Fibroblast of lung (primary cell): ENCODE measurements at regions not wholly inside any gene's neighbourhood (a gene's known extent, or its start where the extent isn't known, plus 50 kb on each side); places are given as distances from the start of the nearest gene placed in this dataset.

ENCODE experiments used
- DNase-seq, 2 donors: peaks; one replicate each; pipeline versions ENCODE4 v3.0.0 to v3.0.0-alpha.2; 2010; ENCODE audit warnings: low read depth in 2 of 2
- H2AFZ ChIP-seq: 2 replicates; pipeline ENCODE4 v1.5.1; 2012; ENCODE audit warnings: low read length, control low read depth, inconsistent platforms
- H3K27ac ChIP-seq: 2 replicates; pipeline ENCODE4 v1.5.1; 2011; ENCODE audit warnings: low read length, control low read depth; ENCODE audit not compliant: insufficient read depth
- H3K27me3 ChIP-seq: 2 replicates; pipeline ENCODE4 v1.5.1; 2011; ENCODE audit warnings: mild to moderate bottlenecking, low read length; ENCODE audit not compliant: control insufficient read depth, insufficient read depth
- H3K36me3 ChIP-seq: 2 replicates; pipeline ENCODE4 v1.5.1; 2011; ENCODE audit warnings: low read length; ENCODE audit not compliant: control insufficient read depth, insufficient read depth
- H3K4me1 ChIP-seq: 2 replicates; pipeline ENCODE4 v1.5.1; 2011; ENCODE audit warnings: low read length; ENCODE audit not compliant: control insufficient read depth, insufficient read depth; ENCODE audit errors: extremely low read depth
- H3K4me2 ChIP-seq: 2 replicates; pipeline ENCODE4 v1.5.1; 2011; ENCODE audit warnings: low read length, control low read depth; ENCODE audit not compliant: insufficient read depth; ENCODE audit errors: extremely low read depth
- H3K4me3 ChIP-seq, 4 experiments: fragments of 200-600 bp in 1 of 4; sonication (generic) in 1 of 4; replicated peaks in 1 of 4; 2 replicates each; pipeline ENCODE4 v1.5.1; 2011 to 2016; ENCODE audit warnings: low read length in 4 of 4, low read depth in 3 of 4, mild to moderate bottlenecking in 3 of 4, control low read depth in 2 of 4, inconsistent platforms in 1 of 4, mixed read lengths in 1 of 4; ENCODE audit not compliant: insufficient read depth in 1 of 4; ENCODE audit errors: control extremely low read depth in 1 of 4
- H3K79me2 ChIP-seq: 2 replicates; pipeline ENCODE4 v1.5.1; 2012; ENCODE audit warnings: mild to moderate bottlenecking, low read length, inconsistent platforms; ENCODE audit not compliant: control insufficient read depth, insufficient read depth
- H3K9ac ChIP-seq: 2 replicates; pipeline ENCODE4 v1.5.1; 2011; ENCODE audit warnings: mild to moderate bottlenecking, low read length, control low read depth; ENCODE audit not compliant: insufficient read depth
- H3K9me3 ChIP-seq: 2 replicates; pipeline ENCODE4 v1.5.1; 2012; ENCODE audit warnings: low read depth, low read length; ENCODE audit not compliant: control insufficient read depth, insufficient read depth
- H4K20me1 ChIP-seq: 2 replicates; pipeline ENCODE4 v1.5.1; 2011; ENCODE audit warnings: low read length; ENCODE audit not compliant: control insufficient read depth, insufficient read depth; ENCODE audit errors: extremely low read depth
- CTCF ChIP-seq, 2 donors: IDR thresholded peaks in 1 of 2; conservative IDR thresholded peaks in 1 of 2; 1 replicate in 1 of 2; 2 replicates in 1 of 2; pipeline ENCODE4 v1.5.1; 2011 to 2012; ENCODE audit warnings: low read length in 2 of 2, control low read depth in 1 of 2, inconsistent platforms in 1 of 2, low read depth in 1 of 2, mild to moderate bottlenecking in 1 of 2
- EZH2 ChIP-seq: IDR thresholded peaks from 2 replicates; pipeline ENCODE4 v1.5.1; 2012; ENCODE audit warnings: low read length, control low read depth, mild to moderate bottlenecking; ENCODE audit errors: missing control alignments

GRCh38 chr9:81384911-81385310 is 304.4 kb downstream of the TLE1 start:
- no peaks in the 10 kb centered on the region for H3K36me3 ChIP-seq
- H3K4me3 ChIP-seq = no peak overlapping the region
- peaks cover 5% of the 10 kb centered on the region for H3K4me1 ChIP-seq
- DNase-seq = no peak
- H3K27me3 ChIP-seq = no peaks in the 10 kb centered on the region
- H4K20me1 ChIP-seq = no peaks in the 10 kb centered on the region
- H3K4me2 ChIP-seq = no peak overlapping the region
- TF ChIP-seq EZH2 (no peak), CTCF (conservative IDR thresholded peaks at IDR 0.05 in 1 of 2, IDR thresholded peaks at IDR 0.05 in 1 of 2; ENCODE audit: low read depth in 1 of 2, low read length in 2 of 2) (no peak)
- no peak overlapping the region for H3K9ac ChIP-seq
- H2AFZ ChIP-seq = no peak overlapping the region
- no peak overlapping the region for H3K27ac ChIP-seq
- no peaks in the 10 kb centered on the region for H3K9me3 ChIP-seq
- H3K79me2 ChIP-seq = no peaks in the 10 kb centered on the region

GRCh38 chr9:81382281-81382680 is 307.1 kb downstream of the TLE1 start:
- no peak overlapping the region for H3K27ac ChIP-seq
- H3K36me3 ChIP-seq = no peaks in the 10 kb centered on the region
- no peaks in the 10 kb centered on the region for H3K9me3 ChIP-seq
- H3K9ac ChIP-seq = no peak overlapping the region
- no peaks in the 10 kb centered on the region for H3K79me2 ChIP-seq
- H4K20me1 ChIP-seq = no peaks in the 10 kb centered on the region
- no peaks in the 10 kb centered on the region for H3K4me1 ChIP-seq
- H2AFZ ChIP-seq = no peak overlapping the region
- H3K4me2 ChIP-seq = no peak overlapping the region
- DNase-seq = peak in 1 of 2 donors; percentile 31
- no peaks in the 10 kb centered on the region for H3K27me3 ChIP-seq
- no peak for TF ChIP-seq EZH2
- TF ChIP-seq CTCF (conservative IDR thresholded peaks at IDR 0.05 in 1 of 2, IDR thresholded peaks at IDR 0.05 in 1 of 2; ENCODE audit: low read depth in 1 of 2, low read length in 2 of 2) = no peak
- no peak overlapping the region for H3K4me3 ChIP-seq

GRCh38 chr9:81381694-81382093 is 307.7 kb downstream of the TLE1 start:
- no peaks in the 10 kb centered on the region for H3K27me3 ChIP-seq
- no peak overlapping the region for H2AFZ ChIP-seq
- no peak for DNase-seq
- H4K20me1 ChIP-seq = no peaks in the 10 kb centered on the region
- no peak overlapping the region for H3K4me2 ChIP-seq
- H3K4me3 ChIP-seq = no peak overlapping the region
- H3K9ac ChIP-seq = no peak overlapping the region
- H3K4me1 ChIP-seq = no peaks in the 10 kb centered on the region
- H3K36me3 ChIP-seq = no peaks in the 10 kb centered on the region
- no peaks in the 10 kb centered on the region for H3K9me3 ChIP-seq
- H3K79me2 ChIP-seq = no peaks in the 10 kb centered on the region
- TF ChIP-seq CTCF (conservative IDR thresholded peaks at IDR 0.05 in 1 of 2, IDR thresholded peaks at IDR 0.05 in 1 of 2; ENCODE audit: low read depth in 1 of 2, low read length in 2 of 2) (no peak), EZH2 (no peak)
- H3K27ac ChIP-seq = no peak overlapping the region
